Psoas muscle (tissue), 7 donors: ENCODE measurements at regions not wholly inside any gene's neighbourhood (a gene's known extent, or its start where the extent isn't known, plus 50 kb on each side); places are given as distances from the start of the nearest gene placed in this dataset.
"Not testable (repeated sequence)": the region's sequence is repeated elsewhere in the genome, so short reads cannot be mapped to it uniquely, and the experiment has no call there.

Experiments used
- ATAC-seq, 4 donors: fragments of 200-7000 bp; cut with Tn5 transposase; one replicate each; pipeline ENCODE4 v1.9.1; 2020; ENCODE audit warnings: moderate library complexity in 3 of 4, mild to moderate bottlenecking in 2 of 4
- DNase-seq, 2 donors: peaks; one replicate each; pipeline ENCODE4 v3.0.0-alpha.2; 2020
- H3K27ac ChIP-seq: fragments of 200-600 bp; one replicate; pipeline ENCODE4 v1.8.0; 2022
- H3K27me3 ChIP-seq, 3 donors: fragments of 200-600 bp in 1 of 3; one replicate each; pipeline versions ENCODE4 v1.6.1 to v1.8.0; 2013 to 2022; ENCODE audit warnings: low read length in 2 of 3, mild to moderate bottlenecking in 2 of 3, moderate library complexity in 1 of 3; ENCODE audit not compliant: insufficient read depth in 3 of 3
- H3K36me3 ChIP-seq, 2 donors: fragments of 200-600 bp in 1 of 2; one replicate each; pipeline versions ENCODE4 v1.6.1 to v1.8.0; 2013 to 2022; ENCODE audit warnings: low read depth in 1 of 2, mild to moderate bottlenecking in 1 of 2, moderate library complexity in 1 of 2; ENCODE audit not compliant: insufficient read depth in 1 of 2
- H3K4me1 ChIP-seq: fragments of 200-600 bp; one replicate; pipeline ENCODE4 v1.8.0; 2022
- H3K4me3 ChIP-seq: fragments of 200-600 bp; one replicate; pipeline ENCODE4 v1.8.0; 2022; ENCODE audit warnings: mild to moderate bottlenecking
- H3K9me3 ChIP-seq: fragments of 200-600 bp; one replicate; pipeline ENCODE4 v1.8.0; 2022
- WGBS, 3 donors: extraction: QIAGEN DNeasy Blood & Tissue Kit; methylation state at CpG; one replicate each; pipeline versions ENCODE4 v1.1.6 to v1.1.7; 2013; 5-methylcytosine and 5-hydroxymethylcytosine counted together
- intact Hi-C, 2 donors: fragments of 100-400 bp; cut with DNase I; formaldehyde crosslinking; loops; one replicate each; pipeline versions ENCODE4 v1.11.0 to v1.14.2; 2022
- TF ChIP-seq, protein P1 (sequence below): fragments of 200-600 bp; IDR thresholded peaks from one replicate; pipeline ENCODE4 v1.8.0; 2022; ENCODE audit warnings: antibody characterized with exemption
- donor health status: healthy with polysubstance abuse.
- donor health status: DM: no; HTN: no; CAD: no; lungs with moderate emphysema.
- donor health status: Bipolar disorder and iron deficiency.
- donor health status: healthy.
- donor health status: DM: yes; HTN: yes; CAD: no.
- donor health status: DM: no; HTN: no; CAD: no.
- donor health status: DM: yes; HTN: yes; CAD: no.

DNA sequence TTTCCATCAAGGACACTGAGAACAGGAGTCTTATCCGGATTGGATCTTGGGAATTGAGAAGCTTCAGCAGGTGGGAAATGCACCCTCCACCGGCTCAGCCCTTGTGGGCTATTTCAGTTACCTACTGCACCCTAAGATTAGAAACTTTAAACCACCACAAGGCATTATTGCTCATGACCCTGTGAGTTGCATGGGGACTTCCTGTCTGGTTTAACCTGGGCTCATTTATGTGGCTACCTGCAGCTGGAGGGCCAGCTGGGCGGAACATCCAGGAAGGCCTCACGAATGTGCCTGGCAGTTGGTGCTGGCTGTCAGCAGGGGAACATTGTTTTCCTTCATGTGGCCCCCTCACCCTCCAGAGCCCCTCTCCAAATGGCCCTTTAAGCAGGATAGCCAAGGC, 164.1 kb downstream of the DEFB131A start:
- WGBS, 3 donors, result 82 to 89% (median 85%) methylated on average over 4 of the region's 4 CpGs
- Histone ChIP-seq H3K27ac (no peak overlapping the region), H3K4me1 (no peaks in the 10 kb centered on the region), H3K27me3 (no peaks in the 10 kb centered on the region), H3K4me3 (no peak overlapping the region), H3K9me3 (no peaks in the 10 kb centered on the region), H3K36me3 (no peaks in the 10 kb centered on the region)
- intact Hi-C loops, result no loop called here
- ATAC-seq (no peak), DNase-seq (no peak)
- TF ChIP-seq, protein P1, sequence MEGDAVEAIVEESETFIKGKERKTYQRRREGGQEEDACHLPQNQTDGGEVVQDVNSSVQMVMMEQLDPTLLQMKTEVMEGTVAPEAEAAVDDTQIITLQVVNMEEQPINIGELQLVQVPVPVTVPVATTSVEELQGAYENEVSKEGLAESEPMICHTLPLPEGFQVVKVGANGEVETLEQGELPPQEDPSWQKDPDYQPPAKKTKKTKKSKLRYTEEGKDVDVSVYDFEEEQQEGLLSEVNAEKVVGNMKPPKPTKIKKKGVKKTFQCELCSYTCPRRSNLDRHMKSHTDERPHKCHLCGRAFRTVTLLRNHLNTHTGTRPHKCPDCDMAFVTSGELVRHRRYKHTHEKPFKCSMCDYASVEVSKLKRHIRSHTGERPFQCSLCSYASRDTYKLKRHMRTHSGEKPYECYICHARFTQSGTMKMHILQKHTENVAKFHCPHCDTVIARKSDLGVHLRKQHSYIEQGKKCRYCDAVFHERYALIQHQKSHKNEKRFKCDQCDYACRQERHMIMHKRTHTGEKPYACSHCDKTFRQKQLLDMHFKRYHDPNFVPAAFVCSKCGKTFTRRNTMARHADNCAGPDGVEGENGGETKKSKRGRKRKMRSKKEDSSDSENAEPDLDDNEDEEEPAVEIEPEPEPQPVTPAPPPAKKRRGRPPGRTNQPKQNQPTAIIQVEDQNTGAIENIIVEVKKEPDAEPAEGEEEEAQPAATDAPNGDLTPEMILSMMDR, result no peak

GRCh38 chr4:9610321-9610720, 166.1 kb downstream of the DEFB131A start:
- H3K9me3 ChIP-seq, ATAC-seq, H3K27ac ChIP-seq, DNase-seq, H3K4me1 ChIP-seq, H3K27me3 ChIP-seq, intact Hi-C loops, H3K4me3 ChIP-seq, H3K36me3 ChIP-seq: not testable (repeated sequence)
- WGBS, 3 donors, result 81 to 94% (median 93%) methylated on average over 2 of the region's 2 CpGs

DNA sequence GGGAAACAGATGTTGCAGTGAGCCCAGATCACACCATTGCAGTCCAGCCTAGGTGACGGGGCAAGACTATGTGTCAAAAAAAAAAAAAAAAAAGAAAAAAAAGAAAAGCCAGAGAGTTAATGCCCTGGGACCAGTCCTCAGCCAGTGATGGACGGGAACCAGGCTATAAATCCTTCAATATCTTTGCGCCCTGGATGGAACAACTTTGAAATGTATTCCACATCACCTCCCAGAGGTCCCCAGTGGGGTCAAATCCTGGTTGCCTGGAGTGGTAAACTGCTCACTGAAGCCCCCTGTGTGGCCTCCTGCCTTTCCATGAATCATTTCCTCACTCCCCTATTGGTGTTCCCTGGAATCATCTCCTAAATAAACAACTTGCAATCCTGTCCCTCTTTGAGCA, 166.9 kb downstream of the DEFB131A start:
- Histone ChIP-seq H3K27ac (no peak overlapping the region), H3K4me1 (no peaks in the 10 kb centered on the region), H3K27me3 (no peaks in the 10 kb centered on the region), H3K9me3 (no peaks in the 10 kb centered on the region), H3K4me3 (no peak overlapping the region), H3K36me3 (no peaks in the 10 kb centered on the region)
- TF ChIP-seq, protein P1, result no peak
- ATAC-seq (no peak), DNase-seq (no peak)
- intact Hi-C loops, result no loop called here
- WGBS, 3 donors, result 29 to 47% (median 41%) methylated on average over 2 to 3 of the region's 3 CpGs

DNA sequence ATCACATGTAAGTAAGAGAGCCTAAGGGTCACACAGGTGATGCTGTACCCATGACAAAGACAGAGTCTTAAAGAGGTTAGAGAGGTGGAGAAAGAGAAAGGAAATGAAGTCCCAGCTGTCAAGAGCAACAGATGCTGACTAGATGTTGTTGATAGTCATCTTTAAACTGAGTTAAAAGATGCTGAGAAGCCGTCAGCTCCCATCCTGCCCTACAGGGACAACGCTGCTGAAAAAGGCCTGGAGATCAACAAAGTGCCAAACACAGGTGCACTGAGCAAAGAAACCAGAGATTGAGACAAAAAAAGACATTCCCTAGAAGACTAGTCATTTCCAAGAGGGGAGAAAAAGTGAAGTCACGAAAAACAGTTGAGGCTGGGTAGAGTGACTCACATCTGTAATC, 145.0 kb upstream of the DRD5 start:
- H3K27ac ChIP-seq, H3K36me3 ChIP-seq, intact Hi-C loops, DNase-seq, H3K9me3 ChIP-seq, ATAC-seq, H3K4me3 ChIP-seq, H3K27me3 ChIP-seq, H3K4me1 ChIP-seq: not testable (repeated sequence)
- 87 to 90% (median 90%) methylated on average over 3 of the region's 3 CpGs for WGBS, 3 donors

DNA sequence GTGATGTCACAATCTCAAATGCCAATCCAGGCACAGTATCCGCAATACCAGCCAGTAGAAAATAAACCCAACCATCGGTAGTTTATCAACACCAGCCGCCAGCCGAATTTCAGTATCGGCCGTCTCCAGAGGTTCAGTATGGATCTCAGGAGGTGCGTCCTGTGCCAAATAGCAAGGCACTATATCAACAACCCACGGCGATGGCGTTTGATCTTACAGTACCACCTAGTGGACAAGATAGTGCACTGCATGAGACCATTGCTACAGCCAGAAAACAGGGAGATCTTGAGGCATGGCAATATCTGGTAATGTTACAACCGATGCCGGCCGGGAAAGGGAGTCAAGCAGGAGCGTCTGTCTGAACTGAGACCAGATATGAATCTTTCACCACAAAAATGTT, 121.8 kb upstream of the DRD5 start:
- intact Hi-C loops, H3K36me3 ChIP-seq, H3K4me3 ChIP-seq, H3K4me1 ChIP-seq, ATAC-seq, H3K9me3 ChIP-seq, H3K27ac ChIP-seq, DNase-seq, H3K27me3 ChIP-seq: not testable (repeated sequence)
- TF ChIP-seq, protein P1, result peak; percentile 24
- WGBS, 3 donors, result 18 to 22% (median 21%) methylated on average over 14 of the region's 14 CpGs

GRCh38 chr4:9660955-9661354, 120.5 kb upstream of the DRD5 start:
- H3K27ac ChIP-seq, DNase-seq, intact Hi-C loops, H3K4me3 ChIP-seq, ATAC-seq, H3K27me3 ChIP-seq, H3K4me1 ChIP-seq, H3K36me3 ChIP-seq, H3K9me3 ChIP-seq: not testable (repeated sequence)
- 67 to 77% (median 74%) methylated on average over 4 of the region's 4 CpGs for WGBS, 3 donors

DNA sequence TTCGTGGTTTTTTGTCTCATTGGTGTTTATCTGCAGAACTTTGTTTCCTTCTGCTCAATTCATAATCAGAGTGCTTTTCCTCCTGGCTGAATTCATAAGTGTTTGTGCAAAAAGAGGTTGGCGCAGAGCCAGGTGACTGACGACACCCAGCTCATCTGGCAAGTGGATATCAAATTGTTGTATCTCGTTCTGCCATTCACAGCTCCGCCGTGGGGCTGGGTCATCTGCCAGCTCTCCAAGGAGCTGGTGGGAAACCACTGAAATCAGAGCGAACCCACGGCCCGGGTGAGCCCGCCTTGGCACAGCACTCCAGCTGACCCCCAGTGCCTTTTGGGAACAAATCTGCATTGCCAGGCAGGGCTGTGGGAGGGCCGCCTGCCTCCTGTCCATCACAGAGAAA, 110.7 kb upstream of the DRD5 start:
- H3K36me3 ChIP-seq, H3K27ac ChIP-seq, ATAC-seq, H3K27me3 ChIP-seq, intact Hi-C loops, H3K4me1 ChIP-seq, H3K9me3 ChIP-seq, H3K4me3 ChIP-seq: not testable (repeated sequence)
- DNase-seq, result peak; percentile 52 to 75
- WGBS, 3 donors, result 5 to 7% (median 6%) methylated on average over 10 of the region's 11 CpGs

DNA sequence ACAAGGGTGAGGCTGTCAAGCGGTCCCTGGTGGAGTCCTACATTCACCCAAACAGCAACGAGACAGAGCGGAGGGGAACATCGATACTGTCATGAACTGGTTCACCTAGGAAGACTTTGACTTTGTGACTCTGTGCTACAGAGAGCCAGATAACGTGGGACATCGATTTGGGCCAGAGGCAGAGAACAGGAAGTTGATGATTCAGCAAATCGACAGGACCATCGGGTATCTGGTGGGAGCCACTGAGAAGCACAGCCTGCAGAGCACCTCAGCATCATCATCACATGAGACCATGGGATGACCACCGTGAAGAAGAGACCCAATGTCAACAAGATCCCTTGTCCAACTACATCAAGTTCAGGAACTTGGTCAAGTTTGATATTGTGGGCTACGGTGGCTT, 104.1 kb upstream of the DRD5 start:
- H3K36me3 ChIP-seq, H3K27ac ChIP-seq, H3K9me3 ChIP-seq, ATAC-seq, DNase-seq, H3K4me1 ChIP-seq, H3K27me3 ChIP-seq, H3K4me3 ChIP-seq, intact Hi-C loops: not testable (repeated sequence)
- 91 to 92% (median 91%) methylated on average over 10 of the region's 10 CpGs for WGBS, 3 donors
